ENCODE measurements at regions not wholly inside any gene's neighbourhood (a gene's known extent, or its start where the extent isn't known, plus 50 kb on each side); places are given as distances from the start of the nearest gene placed in this dataset.

- Histone ChIP-seq H3K4me1 (ENCODE audit: control insufficient read depth, insufficient read depth, low read length) (no peaks in the 10 kb centered on the region), H3K18ac (ENCODE audit: low read depth, low read length) (no peak overlapping the region), H2AK5ac (ENCODE audit: low read depth, low read length) (no peak overlapping the region), H4K20me1 (ENCODE audit: insufficient read depth, low read length) (no peaks in the 10 kb centered on the region), H2BK20ac (ENCODE audit: low read depth, low read length) (no peak overlapping the region), H3K27me3 (ENCODE audit: control insufficient read depth, insufficient read depth, low read length) (no peaks in the 10 kb centered on the region), H2BK120ac (ENCODE audit: low read depth, low read length) (no peak overlapping the region), H3K4me2 (ENCODE audit: low read depth, low read length) (no peak overlapping the region), H3K9ac (ENCODE audit: low read depth, low read length) (no peak overlapping the region), H3K23ac (ENCODE audit: low read depth, low read length) (no peak overlapping the region), H4K8ac (ENCODE audit: low read depth in 2 of 2, low read length in 2 of 2) (no peak overlapping the region), H3K9me1 (ENCODE audit: insufficient read depth, low read length) (no peaks in the 10 kb centered on the region), H2BK15ac (ENCODE audit: low read depth, low read length) (no peak overlapping the region), H3K4ac (ENCODE audit: low read depth, low read length) (no peak overlapping the region), H2AFZ (replicated peaks; ENCODE audit: low read length, poor library complexity) (no peak overlapping the region), H3K36me3 (ENCODE audit: control insufficient read depth, insufficient read depth, low read length) (no peaks in the 10 kb centered on the region), H3K79me1 (ENCODE audit: low read depth in 1 of 2, low read length in 2 of 2) (no peaks in the 10 kb centered on the region), H2AK9ac (replicated peaks; ENCODE audit: low read depth, low read length, poor library complexity) (no peak overlapping the region), H3K27ac (ENCODE audit: insufficient read depth, low read length) (no peak overlapping the region), H2BK5ac (ENCODE audit: low read depth, low read length, poor library complexity, severe bottlenecking) (no peak overlapping the region), H4K5ac (ENCODE audit: low read depth, low read length) (no peak overlapping the region), H3K14ac (replicated peaks; ENCODE audit: low read depth, low read length) (no peak overlapping the region), H4K91ac (ENCODE audit: insufficient read depth, low read depth, low read length) (no peak overlapping the region), H3K56ac (ENCODE audit: extremely low read depth, insufficient read depth, low read length) (no peak overlapping the region), H3K4me3 (ENCODE audit: insufficient read depth, low read depth, low read length) (no peak overlapping the region), H3K9me3 (ENCODE audit: control insufficient read depth, insufficient read depth, low read length) (peaks cover 4% of the 10 kb centered on the region; the same call in 1 of the 2 replicates)
- no peak for ATAC-seq (ENCODE audit: low read depth)
- BruUV-seq (replicated peaks) = no TSS peak
- ChIA-PET CTCF (no interaction called here), POLR2A (ENCODE audit: unreplicated experiment) (no interaction called here)
- WGBS, 2 experiments (ENCODE audit: extremely low coverage in 2 of 2, insufficient read length in 1 of 2) = no CpG with 5 or more reads among the region's 1 CpG
- in situ Hi-C loops (cut with MboI; ENCODE audit: low sequenced_read_pairs) (no loop called here), dilution Hi-C loops (cut with HindIII; ENCODE audit: low sequenced_read_pairs, unreplicated experiment) (no loop called here), intact Hi-C loops (cut with micrococcal nuclease) (no loop called here)
- no peak for TF ChIP-seq USF2 (IDR thresholded peaks at IDR 0.05; ENCODE audit: low read depth, low read length)
- no peak for TF ChIP-seq SMC3 (IDR thresholded peaks at IDR 0.05; ENCODE audit: low read depth, low read length)
- TF ChIP-seq POLR2A (IDR thresholded peaks at IDR 0.05; ENCODE audit: low read depth, low read length) = no peak
- TF ChIP-seq MAZ (IDR thresholded peaks at IDR 0.05; ENCODE audit: borderline replicate concordance, low read depth, low read length) = no peak
- no peak for TF ChIP-seq FOS (IDR thresholded peaks at IDR 0.05; ENCODE audit: low read depth, low read length)
- TF ChIP-seq CHD1 (IDR thresholded peaks at IDR 0.05; ENCODE audit: low read depth, low read length) = no peak
- TF ChIP-seq RFX5 (IDR thresholded peaks at IDR 0.05; ENCODE audit: low read depth, low read length) = no peak
- no peak for TF ChIP-seq CEBPB (IDR thresholded peaks at IDR 0.05; ENCODE audit: low read depth, low read length)
- no peak for TF ChIP-seq MXI1 (IDR thresholded peaks at IDR 0.05; ENCODE audit: borderline replicate concordance, low read depth, low read length)
- TF ChIP-seq MAFK (IDR thresholded peaks at IDR 0.05; ENCODE audit: low read depth, low read length) = no peak
- no peak for TF ChIP-seq NFE2L2 (IDR thresholded peaks at IDR 0.05; ENCODE audit: low read depth, low read length)
- no peak for TF ChIP-seq RCOR1 (IDR thresholded peaks at IDR 0.05; ENCODE audit: insufficient replicate concordance, low read length)
- no peak for TF ChIP-seq RAD21 (IDR thresholded peaks at IDR 0.05; ENCODE audit: low read length)
- no peak for TF ChIP-seq BHLHE40 (IDR thresholded peaks at IDR 0.05; ENCODE audit: low read depth, low read length)
- DNase-seq = no peak
Observed at GRCh38 chr1:213414346-213414745, 363.3 kb downstream of the RPS6KC1 start.

All from IMR-90 (cell line).